D341Med (cell line): ENCODE measurements at regions not wholly inside any gene's neighbourhood (a gene's known extent, or its start where the extent isn't known, plus 50 kb on each side); places are given as distances from the start of the nearest gene placed in this dataset.
"Not testable (repeated sequence)": the region's sequence is repeated elsewhere in the genome, so short reads cannot be mapped to it uniquely, and the experiment has no call there.

Experiments used
- DNase-seq: peaks from one replicate; pipeline ENCODE4 v3.0.0; 2012; ENCODE audit warnings: low spot score

GRCh38 chr17:43315858-43316521 is 82.2 kb upstream of the RNU2-1 start:
- DNase-seq: no peak

- DNase-seq: no peak
These were observed 81.6 kb upstream of the RNU2-1 start for GRCh38 chr17:43315369-43315768.

GRCh38 chr17:43314611-43315011 is 80.8 kb upstream of the RNU2-1 start:
- no peak for DNase-seq

- no peak for DNase-seq
These were observed 78.2 kb upstream of the RNU2-1 start for GRCh38 chr17:43312011-43312410.

GRCh38 chr17:43309505-43310332 is 75.9 kb upstream of the RNU2-1 start:
- no peak for DNase-seq

GRCh38 chr17:43308999-43309398 is 75.2 kb upstream of the RNU2-1 start:
- DNase-seq: no peak

- not testable (repeated sequence) for DNase-seq
These were observed 71.0 kb upstream of the RNU2-1 start for GRCh38 chr17:43304792-43305191.

GRCh38 chr17:43303049-43303448 is 69.3 kb upstream of the RNU2-1 start:
- not testable (repeated sequence) for DNase-seq

GRCh38 chr17:43299300-43300076 is 65.7 kb upstream of the RNU2-1 start:
- not testable (repeated sequence) for DNase-seq

- DNase-seq: not testable (repeated sequence)
These were observed 55.9 kb upstream of the RNU2-1 start for GRCh38 chr17:43289670-43290069.

- not testable (repeated sequence) for DNase-seq
These were observed 49.8 kb upstream of the RNU2-1 start for GRCh38 chr17:43283606-43284005.
